HG03280 (cell line): ENCODE measurements at regions not wholly inside any gene's neighbourhood (a gene's known extent, or its start where the extent isn't known, plus 50 kb on each side); places are given as distances from the start of the nearest gene placed in this dataset.

ENCODE experiments used
- ATAC-seq: cut with Tn5 transposase; IDR thresholded peaks from one replicate; pipeline ENCODE4 v1.9.1; 2021; ENCODE audit warnings: mild to moderate bottlenecking, moderate library complexity; ENCODE audit not compliant: unreplicated experiment

GRCh38 chr1:65741993-65742392 is 50.7 kb upstream of the PDE4B start:
- ATAC-seq: no peak
